ENCODE measurements at regions not wholly inside any gene's neighbourhood (a gene's known extent, or its start where the extent isn't known, plus 50 kb on each side); places are given as distances from the start of the nearest gene placed in this dataset.
"Not testable (repeated sequence)": the region's sequence is repeated elsewhere in the genome, so short reads cannot be mapped to it uniquely, and the experiment has no call there.

DNA sequence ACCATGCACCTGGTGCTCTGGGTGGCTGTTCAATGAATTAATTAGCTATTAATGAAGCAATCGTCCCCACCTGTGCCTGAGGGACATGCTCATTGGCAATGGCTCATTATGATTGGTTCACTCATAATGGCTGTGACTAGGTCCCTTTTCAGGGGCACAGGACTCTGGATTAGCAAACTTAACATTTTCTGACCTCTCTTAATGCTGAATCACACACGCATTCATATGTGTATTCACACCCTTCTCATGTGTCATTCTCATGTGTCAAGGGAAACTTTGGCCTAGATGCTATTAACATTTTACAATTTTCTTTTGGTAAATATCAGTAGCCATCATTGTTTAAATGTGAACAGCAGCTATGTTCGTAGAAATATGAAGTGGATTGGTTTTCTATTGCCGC lies 98.9 kb upstream of the PMAIP1 start:
- no peak overlapping the region for H3K4me3 Mint-ChIP-seq
- H3K36me3 Mint-ChIP-seq = no peaks in the 10 kb centered on the region
- no peaks in the 10 kb centered on the region for H3K9me3 Mint-ChIP-seq
- H3K27ac Mint-ChIP-seq = no peak overlapping the region
- H3K27me3 Mint-ChIP-seq (ENCODE audit: low read depth) = peaks cover 8% of the 10 kb centered on the region
- TF ChIP-seq, protein P1, sequence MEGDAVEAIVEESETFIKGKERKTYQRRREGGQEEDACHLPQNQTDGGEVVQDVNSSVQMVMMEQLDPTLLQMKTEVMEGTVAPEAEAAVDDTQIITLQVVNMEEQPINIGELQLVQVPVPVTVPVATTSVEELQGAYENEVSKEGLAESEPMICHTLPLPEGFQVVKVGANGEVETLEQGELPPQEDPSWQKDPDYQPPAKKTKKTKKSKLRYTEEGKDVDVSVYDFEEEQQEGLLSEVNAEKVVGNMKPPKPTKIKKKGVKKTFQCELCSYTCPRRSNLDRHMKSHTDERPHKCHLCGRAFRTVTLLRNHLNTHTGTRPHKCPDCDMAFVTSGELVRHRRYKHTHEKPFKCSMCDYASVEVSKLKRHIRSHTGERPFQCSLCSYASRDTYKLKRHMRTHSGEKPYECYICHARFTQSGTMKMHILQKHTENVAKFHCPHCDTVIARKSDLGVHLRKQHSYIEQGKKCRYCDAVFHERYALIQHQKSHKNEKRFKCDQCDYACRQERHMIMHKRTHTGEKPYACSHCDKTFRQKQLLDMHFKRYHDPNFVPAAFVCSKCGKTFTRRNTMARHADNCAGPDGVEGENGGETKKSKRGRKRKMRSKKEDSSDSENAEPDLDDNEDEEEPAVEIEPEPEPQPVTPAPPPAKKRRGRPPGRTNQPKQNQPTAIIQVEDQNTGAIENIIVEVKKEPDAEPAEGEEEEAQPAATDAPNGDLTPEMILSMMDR (IDR thresholded peaks at IDR 0.05; ENCODE audit: unreplicated experiment) = no peak
- DNase-seq (ENCODE audit: low spot score in 2 of 2, unreplicated experiment in 2 of 2) = no peak
- H3K4me1 Mint-ChIP-seq = no peaks in the 10 kb centered on the region

DNA sequence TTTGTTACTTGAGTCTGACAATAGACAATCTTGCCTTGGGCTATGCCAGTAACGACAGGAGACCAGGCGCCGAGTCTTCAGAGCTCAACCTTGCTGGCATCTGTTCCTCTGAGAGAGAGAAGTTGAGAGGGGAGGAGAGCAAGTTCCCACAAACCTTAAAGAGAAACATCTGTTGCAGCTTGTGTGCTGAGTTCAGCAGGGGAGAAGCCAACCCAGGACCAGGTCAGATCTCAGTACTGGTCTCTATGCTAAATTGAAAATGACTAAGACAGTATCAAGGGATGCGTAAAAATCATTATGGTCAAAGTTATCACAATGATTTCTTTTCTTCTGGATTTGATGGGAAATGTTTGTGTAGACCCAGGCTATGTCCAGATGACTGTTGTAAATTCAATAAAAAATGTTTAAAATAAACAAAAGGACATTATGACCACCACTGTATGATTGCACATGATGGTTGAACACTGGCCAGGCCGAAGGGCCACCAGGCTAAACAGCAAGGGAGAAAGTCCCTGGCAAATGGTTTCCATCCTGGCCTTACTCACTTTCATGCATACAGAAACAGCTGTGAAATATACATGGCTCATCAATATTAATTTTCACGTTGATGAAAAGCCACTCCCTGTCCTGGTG lies 100.3 kb upstream of the PMAIP1 start:
- Mint-ChIP-seq H3K36me3 (no peaks in the 10 kb centered on the region), H3K27ac (no peak overlapping the region), H3K9me3 (no peaks in the 10 kb centered on the region), H3K4me1 (no peaks in the 10 kb centered on the region), H3K27me3 (ENCODE audit: low read depth) (peaks cover 8% of the 10 kb centered on the region), H3K4me3 (no peak overlapping the region)
- TF ChIP-seq, protein P1 (IDR thresholded peaks at IDR 0.05; ENCODE audit: unreplicated experiment) = no peak
- no peak for DNase-seq (ENCODE audit: low spot score in 2 of 2, unreplicated experiment in 2 of 2)

DNA sequence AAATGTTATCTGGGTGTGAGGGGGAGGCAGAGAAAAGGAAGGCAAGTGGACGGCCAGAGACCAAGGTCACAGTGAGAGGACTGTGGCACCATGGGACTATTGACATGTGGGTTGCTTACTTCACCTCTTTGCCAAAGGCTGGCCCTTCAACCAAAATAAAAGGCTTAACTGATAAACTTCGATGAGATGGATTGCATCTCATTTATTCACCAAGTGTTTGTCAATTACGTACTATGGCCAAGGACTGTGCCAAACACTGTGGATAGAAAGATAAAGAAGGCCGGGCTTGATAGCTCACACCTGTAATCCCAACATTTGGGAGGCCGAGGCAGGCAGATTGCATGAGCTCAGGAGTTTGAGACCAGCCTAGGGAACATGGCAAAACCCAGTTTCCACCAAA lies 98.7 kb upstream of the CCBE1 start:
- H3K36me3 Mint-ChIP-seq = no peaks in the 10 kb centered on the region
- H3K9me3 Mint-ChIP-seq = no peaks in the 10 kb centered on the region
- peaks cover 16% of the 10 kb centered on the region for H3K27me3 Mint-ChIP-seq (ENCODE audit: low read depth)
- TF ChIP-seq, protein P1 (IDR thresholded peaks at IDR 0.05; ENCODE audit: unreplicated experiment) = no peak
- H3K4me1 Mint-ChIP-seq = no peaks in the 10 kb centered on the region
- H3K4me3 Mint-ChIP-seq = no peak overlapping the region
- no peak for DNase-seq (ENCODE audit: low spot score in 2 of 2, unreplicated experiment in 2 of 2)
- no peak overlapping the region for H3K27ac Mint-ChIP-seq

DNA sequence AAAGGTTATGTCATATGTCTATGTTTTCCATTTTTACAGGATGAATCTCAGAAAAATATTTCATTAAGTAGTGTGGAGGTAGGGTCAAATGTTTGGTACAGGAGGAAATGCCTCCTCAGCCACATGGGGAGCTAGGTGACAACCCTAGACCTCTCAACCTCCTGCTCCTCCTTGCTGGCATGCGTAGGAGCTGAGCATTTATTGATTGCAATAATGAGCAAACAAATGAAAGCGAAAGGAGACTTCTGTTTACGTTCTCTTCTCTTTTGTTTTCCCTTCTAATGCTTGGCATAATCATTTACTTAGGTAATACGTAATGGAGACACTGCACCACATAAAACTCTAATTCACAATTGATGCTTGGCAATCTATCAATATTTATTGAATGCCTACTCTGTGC lies 95.1 kb upstream of the CCBE1 start:
- Mint-ChIP-seq H3K4me1 (peaks cover 4% of the 10 kb centered on the region), H3K9me3 (no peaks in the 10 kb centered on the region), H3K27me3 (ENCODE audit: low read depth) (peaks cover 30% of the 10 kb centered on the region), H3K36me3 (no peaks in the 10 kb centered on the region), H3K27ac (no peak overlapping the region), H3K4me3 (no peak overlapping the region)
- DNase-seq (ENCODE audit: low spot score in 2 of 2, unreplicated experiment in 2 of 2) = no peak
- TF ChIP-seq, protein P1 (IDR thresholded peaks at IDR 0.05; ENCODE audit: unreplicated experiment) = no peak

DNA sequence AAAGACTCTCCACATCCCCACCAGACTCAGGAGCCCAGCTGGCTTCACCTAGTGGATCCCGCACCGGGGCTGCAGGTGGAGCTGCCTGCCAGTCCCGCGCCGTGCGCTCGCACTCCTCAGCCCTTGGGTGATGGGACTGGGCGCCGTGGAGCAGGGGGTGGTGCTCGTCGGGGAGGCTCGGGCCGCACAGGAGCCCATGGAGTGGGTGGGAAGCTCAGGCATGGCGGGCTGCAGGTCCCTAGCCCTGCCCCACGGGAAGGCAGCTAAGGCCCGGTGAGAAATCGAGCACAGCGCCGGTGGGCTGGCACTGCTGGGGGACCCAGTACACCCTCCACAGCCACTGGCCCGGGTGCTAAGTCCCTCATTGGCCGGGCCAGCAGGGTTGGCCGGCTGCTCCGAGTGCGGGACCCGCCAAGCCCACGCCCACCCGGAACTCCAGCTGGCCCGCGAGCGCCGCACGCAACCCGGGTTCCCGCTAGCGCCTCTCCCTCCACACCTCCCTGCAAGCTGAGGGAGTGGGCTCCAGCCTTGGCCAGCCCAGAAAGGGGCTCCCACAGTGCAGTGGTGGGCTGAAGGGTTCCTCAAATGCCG lies 93.2 kb upstream of the CCBE1 start:
- H3K9me3 Mint-ChIP-seq, H3K4me3 Mint-ChIP-seq: not testable (repeated sequence)

DNA sequence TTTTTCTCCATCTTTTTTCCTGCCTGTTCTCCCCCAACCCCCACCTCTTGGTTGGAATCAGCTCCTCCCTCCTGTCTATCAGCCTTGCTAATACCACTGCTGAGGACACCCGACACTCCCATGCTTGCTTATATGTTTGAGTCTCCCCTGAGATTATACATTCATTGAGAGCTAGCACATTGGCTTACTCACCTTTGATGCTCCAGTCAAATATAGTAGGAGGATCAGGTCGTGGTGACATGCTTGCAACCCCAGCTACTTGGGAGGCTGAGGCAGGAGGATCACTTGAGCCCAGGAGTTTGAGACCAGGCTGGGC lies 91.5 kb upstream of the CCBE1 start:
- Mint-ChIP-seq H3K27ac (no peak overlapping the region), H3K36me3 (no peaks in the 10 kb centered on the region), H3K4me1 (peaks cover 4% of the 10 kb centered on the region), H3K4me3 (no peak overlapping the region), H3K27me3 (ENCODE audit: low read depth) (peaks cover 57% of the 10 kb centered on the region), H3K9me3 (no peaks in the 10 kb centered on the region)
- TF ChIP-seq, protein P1 (IDR thresholded peaks at IDR 0.05; ENCODE audit: unreplicated experiment) = no peak
- no peak for DNase-seq (ENCODE audit: low spot score in 2 of 2, unreplicated experiment in 2 of 2)

More for the DNA sequence above, 93.2 kb upstream of the CCBE1 start:
- peaks cover 49% of the 10 kb centered on the region for H3K27me3 Mint-ChIP-seq (ENCODE audit: low read depth)
- H3K27ac Mint-ChIP-seq; H3K4me1 Mint-ChIP-seq; DNase-seq (ENCODE audit: low spot score in 2 of 2, unreplicated experiment in 2 of 2); H3K36me3 Mint-ChIP-seq: not testable (repeated sequence)
